Stimulated activated naive CD8-positive, alpha-beta T cell treated with anti-CD3 and anti-CD28 coated beads, Interleukin-15, Interleukin-2, amounts not matched to agents 100 U/mL and 50 U/mL, for 24 hours (primary cell): ENCODE measurements at regions not wholly inside any gene's neighbourhood (a gene's known extent, or its start where the extent isn't known, plus 50 kb on each side); places are given as distances from the start of the nearest gene placed in this dataset.

Source experiments
- ATAC-seq: fragments of 150-1000 bp; cut with Tn5 transposase; one replicate; pipeline ENCODE4 v1.10.0; 2021
- DNase-seq: peaks from one replicate; pipeline ENCODE4 v3.0.0; 2021

DNA sequence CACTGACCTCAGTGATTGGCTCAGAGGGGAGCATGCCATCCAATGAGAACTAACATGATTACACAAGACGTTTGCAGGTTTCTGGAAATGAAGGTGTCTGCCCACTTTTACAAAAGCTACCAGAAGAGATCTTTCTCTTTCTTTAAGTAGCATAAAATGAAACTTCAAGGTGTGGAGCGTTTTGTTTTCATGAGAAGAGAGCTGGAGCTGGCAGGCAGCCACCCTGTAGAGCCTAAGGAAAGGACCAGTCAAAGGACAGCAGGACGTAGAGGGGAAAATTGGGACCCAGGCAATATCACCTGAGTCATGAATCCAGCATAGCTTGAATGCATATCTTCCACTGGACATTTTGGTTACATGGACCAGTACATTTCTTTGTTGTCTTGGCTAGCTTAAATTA lies 331.0 kb downstream of the EPHA4 start:
- ATAC-seq = no peak
- DNase-seq = no peak

DNA sequence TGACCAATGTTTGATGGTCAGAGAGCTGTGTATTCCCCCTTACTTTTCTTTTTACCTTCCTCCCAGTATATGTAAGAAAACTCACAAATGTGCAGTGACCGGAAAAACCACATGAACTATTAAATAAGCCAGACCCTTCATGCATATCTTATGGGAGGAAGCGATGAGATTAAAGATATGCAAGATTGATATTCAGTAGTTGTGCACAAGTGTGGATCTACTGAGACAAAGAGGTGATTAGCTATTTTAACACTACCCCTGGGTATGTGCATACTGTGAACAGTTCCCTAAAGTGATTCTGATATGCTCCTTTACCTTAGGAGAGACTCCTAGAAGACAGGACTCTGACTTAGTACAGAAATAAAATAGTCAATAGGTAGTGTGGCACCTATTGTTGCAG lies 328.3 kb downstream of the EPHA4 start:
- DNase-seq (no peak), ATAC-seq (no peak)

DNA sequence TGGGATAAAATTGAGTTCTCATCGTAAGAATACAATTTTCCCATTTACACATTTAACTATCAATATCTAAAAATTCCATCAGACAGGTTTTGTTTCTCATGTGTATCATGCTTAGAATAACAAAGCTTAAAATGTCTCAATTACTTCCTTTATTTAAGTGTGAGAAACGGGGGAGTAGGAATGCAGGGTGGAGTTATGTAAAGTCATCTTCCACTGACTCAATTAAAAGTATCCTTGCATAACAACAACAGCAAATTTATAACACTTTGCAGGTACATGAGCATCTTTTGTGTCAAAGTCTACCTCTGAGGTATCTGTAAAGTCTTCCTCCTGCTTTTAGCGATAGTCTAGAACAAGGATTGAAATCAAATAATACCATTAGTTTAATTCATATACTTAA lies 327.1 kb downstream of the EPHA4 start:
- ATAC-seq (no peak), DNase-seq (no peak)

DNA sequence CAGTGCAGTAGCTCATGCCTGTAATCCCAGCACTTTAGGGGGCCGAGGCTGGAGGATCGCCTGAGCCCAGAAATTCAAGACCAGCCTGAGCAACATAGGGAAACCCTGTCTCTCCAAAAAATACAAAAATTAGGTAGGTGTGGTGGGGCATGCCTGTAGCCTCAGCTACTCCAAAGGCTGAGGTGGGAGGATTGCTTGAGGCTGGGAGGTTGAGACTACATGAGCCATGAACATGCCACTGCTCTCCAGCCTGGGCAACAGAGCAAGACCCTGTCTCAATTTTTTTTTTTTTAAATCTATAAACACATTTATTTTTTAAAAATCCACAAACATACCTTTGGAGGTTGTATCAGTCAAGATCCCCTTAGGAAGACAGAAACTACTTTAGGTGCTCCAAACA lies 326.3 kb downstream of the EPHA4 start:
- no peak for ATAC-seq

DNA sequence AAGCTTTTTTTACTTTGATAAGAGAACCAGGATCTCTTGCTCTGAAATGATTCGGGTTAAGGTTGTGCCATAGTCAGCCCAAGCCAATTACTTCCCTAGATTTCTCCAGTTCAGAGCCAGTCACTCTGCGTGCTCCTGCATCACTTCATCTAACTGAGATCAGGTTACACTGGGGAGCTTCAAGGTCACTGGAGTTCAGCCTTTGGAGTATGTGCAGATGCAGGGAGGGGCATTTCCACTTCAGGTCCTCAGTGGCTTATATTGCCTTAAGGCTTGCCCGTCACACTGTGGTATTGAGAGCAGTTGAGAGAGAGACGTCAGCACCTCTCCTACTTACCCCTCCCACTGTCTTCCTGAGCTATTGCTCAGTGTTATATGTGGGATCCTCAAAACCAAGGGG lies 317.8 kb downstream of the EPHA4 start:
- ATAC-seq (no peak), DNase-seq (no peak)

More for the DNA sequence above, 326.3 kb downstream of the EPHA4 start:
- DNase-seq = no peak

DNA sequence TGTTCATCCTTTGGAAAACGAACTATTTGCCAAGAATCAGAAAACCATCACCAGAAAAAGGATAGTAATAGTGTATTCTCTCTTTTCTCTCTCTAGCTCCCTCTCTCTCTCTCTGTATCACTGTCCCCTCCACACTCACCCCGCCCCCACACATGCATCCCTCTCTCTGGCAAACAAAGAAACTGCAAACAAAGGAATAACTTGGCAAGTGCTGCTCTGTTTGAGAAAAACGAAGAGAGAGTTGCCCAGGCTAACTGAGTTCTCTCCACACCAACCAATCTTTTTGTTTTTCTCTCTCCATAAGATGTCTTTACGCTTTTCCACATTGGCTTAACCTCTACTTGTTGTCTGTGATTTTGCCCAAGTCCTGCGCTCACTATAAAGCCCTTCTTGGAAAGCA lies 316.2 kb downstream of the EPHA4 start:
- ATAC-seq = no peak
- no peak for DNase-seq

DNA sequence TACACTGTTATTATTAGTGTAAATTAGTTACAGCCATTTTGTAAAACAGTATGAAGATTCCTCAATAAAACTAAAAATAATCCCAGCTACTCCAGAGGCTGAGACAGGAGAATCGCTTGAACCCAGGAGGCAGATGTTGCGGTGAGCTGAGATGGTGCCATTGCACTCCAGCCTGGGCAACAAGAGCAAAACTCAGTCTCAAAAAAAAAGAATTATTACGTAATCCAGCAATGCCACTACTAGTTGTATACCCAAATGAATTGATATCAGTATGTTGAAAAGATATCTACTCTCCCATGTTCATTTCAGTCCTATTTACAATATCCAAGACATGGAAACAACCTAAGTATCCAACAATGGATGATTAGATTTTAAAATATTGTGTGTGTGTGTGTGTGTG lies 313.6 kb downstream of the EPHA4 start:
- ATAC-seq (no peak), DNase-seq (no peak)

DNA sequence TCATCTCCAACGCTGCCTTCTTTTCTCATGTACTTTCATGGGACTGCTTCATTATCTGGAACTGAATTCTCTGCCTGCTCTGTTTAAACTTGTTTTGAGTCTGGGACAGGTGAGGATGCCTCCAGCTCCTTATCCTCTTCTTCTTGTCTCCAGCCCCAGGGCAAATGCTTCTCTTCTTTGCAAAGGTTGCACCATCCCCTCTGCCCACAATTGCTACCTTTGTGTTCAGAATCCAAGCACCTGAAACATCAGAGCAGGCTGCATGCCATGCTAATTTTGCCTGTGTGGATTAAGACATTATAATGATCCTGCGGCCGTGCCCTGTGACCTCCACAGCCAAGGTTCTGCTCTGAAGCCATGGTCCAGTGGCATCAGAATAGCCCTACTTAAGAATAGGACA lies 309.5 kb downstream of the EPHA4 start:
- ATAC-seq (no peak), DNase-seq (no peak)

DNA sequence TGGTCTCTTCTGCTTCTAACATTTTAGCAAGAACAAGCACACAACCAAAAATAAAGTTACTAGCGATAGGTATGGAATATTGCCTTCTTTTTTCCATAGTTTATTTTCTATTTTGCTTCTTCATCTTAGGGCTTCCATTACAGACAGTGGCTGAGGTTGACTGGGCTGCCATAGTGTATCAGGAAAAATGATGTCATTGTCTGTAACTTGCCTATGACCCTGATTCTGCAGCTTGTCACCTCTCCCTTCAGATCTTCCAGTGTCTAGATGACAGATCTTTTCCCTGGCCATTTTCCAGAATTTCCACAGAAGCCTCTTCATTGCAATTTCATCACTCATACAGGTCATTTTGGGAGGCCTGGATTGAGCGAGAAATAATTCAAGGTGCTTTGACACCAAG lies 308.5 kb downstream of the EPHA4 start:
- ATAC-seq (no peak), DNase-seq (no peak)

DNA sequence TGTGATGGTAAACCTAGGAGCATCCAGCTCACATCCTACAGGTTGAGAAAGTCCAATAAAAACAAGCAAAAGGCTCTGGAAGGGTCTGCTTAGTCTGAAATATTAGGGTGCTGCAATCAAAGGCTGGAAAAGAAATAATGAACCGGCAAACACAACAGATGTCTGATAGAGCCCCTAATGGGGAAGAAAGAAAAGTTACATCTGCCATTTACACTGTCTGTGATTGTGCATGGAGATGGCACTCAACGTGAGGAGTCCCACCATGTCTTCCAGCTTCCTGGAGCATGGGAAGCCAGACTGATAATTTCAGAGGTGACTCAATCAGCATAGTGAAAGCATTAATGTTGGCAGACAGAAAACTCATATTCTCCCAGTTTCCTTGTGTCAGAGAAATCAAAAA lies 307.8 kb downstream of the EPHA4 start:
- ATAC-seq (no peak), DNase-seq (no peak)

DNA sequence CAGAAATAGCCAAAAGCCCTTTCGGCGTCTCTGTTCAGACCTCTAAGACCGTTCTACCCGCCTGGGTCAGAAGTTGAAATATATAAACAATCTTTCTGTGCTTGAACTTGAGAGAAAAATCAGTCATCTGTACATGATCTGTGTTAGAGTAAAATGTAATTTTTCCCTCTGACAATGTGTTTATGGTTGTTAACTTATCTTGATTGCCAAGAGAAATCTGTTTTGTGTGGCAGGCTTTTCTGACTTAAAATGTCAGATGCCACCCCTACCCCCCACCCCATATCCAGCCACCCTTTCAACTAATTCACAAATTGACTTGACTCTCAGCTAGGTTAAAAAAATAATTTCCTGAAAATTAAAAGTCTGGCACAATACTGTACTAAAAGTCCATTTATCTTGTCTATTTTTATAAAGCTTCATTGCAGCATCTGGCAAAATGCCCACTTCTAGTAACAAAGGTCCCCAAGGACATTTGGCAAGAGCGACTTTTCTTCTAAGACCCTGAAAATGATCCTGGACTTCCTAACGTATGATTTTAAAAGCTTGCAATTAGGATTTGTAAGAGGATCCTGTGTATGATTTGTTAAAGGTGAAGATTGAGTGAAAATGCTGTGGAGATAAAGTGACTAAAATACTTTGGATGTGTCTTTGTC lies 304.2 kb downstream of the EPHA4 start:
- DNase-seq = no peak
- ATAC-seq = no peak

DNA sequence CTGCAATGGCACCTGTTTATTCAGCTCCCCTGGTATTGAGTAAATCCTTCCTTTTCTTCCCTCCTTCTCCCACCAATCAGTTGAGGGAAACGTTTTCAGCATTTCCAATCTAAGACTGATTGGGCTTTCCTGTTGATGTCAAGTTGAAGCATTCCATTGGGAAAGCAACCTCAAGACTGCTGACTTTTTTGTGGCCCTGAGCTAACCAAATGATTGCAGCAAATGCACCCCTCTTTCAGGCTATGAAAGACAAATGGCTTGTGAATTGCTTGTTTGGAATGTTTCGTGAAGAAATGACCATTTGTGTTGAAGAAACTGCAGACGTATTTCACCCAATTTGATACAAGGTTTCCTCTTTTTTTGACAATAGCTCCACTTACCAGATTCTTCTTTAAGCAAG lies 303.5 kb downstream of the EPHA4 start:
- DNase-seq (no peak), ATAC-seq (no peak)

DNA sequence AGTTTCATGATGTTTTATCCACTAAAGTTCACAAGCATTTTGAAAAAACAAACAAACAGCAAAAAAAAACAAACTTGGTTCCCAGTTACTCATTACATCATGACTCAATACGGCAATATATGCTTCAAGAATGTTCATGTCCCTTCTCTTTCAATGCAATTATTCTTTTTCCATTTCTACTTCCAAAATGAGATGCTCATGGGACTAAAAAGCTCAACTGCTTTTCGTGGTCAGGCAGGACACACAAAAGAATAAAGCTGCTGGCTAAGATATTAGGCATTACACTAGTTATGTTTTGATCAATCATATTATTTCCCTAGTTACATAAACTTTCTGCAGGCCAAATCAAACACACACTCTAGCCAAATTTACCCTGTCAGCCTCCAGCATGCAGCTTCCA lies 301.3 kb downstream of the EPHA4 start:
- DNase-seq = no peak
- no peak for ATAC-seq

DNA sequence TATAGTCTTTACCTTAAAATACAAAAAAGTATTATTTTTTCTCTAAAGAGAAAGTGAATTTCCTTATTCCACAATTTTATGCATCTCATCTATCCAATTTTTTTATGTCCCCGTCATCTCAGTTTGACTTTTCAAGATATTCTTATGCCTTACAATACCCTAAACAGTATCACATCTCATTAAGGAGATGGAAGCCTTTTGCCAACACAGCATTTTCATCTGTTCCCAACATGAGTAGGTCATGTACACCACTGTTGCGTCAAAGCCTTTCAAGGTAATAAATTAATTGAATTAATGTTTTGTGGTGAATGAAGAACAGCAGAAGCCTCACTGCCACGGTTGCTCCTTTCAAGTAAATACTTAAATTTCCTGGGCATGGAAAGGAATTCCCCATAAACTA lies 299.4 kb downstream of the EPHA4 start:
- no peak for ATAC-seq
- no peak for DNase-seq

DNA sequence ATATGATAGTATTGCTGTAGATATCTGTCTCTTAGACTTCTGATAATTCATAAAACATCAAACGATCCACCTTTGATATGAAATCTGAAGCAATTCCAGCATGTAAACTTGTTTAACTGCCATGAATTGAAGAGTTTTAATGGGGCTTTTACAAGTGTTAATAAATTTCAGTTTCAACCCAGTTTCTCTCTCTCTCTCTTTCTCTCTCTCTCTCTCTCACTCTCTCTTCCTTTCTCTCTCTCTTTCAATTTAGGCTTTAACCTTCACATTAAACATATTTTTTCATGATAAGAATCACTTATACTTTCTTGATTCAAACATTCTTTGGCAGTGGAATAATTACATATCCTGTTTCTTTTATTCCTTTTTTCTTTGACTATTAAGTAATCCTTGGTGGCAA lies 296.1 kb downstream of the EPHA4 start:
- DNase-seq (no peak), ATAC-seq (no peak)

DNA sequence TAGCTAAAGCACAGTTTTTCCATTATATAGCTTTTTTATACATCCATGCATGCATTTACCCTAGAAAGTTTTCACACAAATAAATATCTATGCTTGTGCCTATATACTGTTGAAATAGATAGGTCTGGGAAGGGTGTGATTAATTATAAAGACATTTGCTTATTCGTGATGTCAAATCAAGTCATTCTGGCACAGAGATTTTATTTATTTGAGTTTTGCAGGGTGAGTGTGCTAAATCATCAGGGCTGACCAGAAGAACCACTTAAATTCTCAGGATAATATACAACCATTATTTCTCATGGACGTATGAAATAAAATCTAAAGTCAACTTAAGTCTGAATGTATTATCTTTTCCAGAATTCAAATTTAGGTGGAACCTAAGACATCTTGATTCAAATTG lies 295.5 kb downstream of the EPHA4 start:
- DNase-seq (no peak), ATAC-seq (no peak)

DNA sequence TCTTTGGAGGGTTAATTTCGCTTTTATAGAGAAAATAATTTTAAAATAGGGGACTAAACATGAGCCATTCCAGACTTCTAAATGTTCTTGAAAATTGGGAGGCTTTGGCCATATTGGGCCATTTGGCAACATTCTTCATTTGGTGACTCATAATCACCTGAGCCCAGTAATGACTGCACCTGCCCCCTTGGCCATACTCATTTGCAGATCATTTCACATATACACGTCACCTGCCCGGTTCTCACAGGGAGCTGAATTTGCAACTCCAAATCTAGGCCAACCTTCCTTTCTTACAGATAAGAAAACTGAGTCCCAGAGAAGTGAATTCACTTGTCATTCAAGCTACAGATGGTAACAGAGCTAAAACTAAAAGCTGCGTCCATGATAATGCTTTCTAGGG lies 289.7 kb downstream of the EPHA4 start:
- no peak for ATAC-seq
- DNase-seq = no peak

DNA sequence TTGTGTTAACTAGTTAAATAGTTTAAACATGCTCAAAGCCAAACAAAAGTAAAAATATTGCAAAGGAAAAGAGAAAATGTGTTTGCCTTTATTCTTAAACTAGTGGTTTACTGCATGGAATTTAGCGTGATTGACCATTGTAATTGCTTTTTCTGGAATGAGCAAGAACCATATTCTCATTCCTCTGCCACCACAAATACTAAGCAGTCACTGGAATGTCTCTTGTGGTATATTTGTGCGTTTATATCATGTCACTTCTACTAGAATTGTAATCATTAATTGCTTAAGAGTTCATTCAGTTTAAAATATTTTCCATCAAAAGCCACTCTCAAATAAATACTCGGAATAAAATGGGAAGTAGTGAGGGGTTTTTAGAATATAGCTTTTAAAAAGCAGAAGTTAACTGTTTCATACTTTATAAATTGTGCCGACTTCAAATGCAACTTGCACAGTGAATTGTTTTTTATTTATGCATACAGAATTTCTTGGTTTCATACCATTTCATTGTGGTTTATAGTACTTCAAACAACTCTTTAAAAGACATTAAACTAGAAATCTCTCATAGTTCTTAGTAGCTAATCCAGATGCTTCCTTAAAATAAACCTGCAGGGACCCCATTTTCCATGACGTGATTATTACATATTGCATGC lies 288.1 kb downstream of the EPHA4 start:
- ATAC-seq (no peak), DNase-seq (no peak)

DNA sequence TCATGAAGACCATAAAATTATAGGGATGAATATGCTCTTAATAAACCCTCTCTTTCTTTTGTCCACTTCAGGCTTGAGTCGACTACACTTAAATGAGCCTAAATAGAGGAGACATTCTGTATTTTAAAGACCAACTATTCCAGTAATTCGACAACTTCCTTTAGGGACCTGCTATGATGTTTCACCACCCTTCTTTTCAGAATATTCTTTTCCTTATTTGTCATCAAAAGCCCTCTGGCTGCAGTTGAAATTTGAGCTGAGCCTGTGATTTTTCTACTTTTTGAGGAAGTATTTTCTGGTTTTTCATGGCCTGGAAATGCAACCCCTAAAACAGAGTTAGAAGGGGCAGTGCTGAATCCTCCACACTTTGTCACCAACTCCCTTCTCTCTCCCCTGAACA lies 287.0 kb downstream of the EPHA4 start:
- ATAC-seq (no peak), DNase-seq (no peak)

DNA sequence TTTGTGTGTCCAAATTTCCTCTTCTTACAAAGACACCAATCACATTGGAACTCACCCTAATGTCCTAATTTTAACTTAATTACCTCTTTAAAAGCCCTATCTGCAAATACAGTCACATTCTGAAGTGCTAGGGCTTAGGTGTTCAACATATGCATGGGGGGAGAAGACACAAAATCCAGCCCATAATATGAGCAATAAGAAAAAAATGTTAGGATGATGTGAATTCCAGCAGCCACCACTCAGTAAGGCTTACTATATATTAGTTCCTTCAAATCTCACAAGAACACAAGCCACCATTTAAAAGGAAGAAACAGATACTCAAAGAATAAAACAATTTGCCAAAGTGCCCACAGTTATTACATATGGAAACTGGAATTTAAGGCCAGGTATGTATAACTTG lies 285.7 kb downstream of the EPHA4 start:
- ATAC-seq (no peak), DNase-seq (no peak)

DNA sequence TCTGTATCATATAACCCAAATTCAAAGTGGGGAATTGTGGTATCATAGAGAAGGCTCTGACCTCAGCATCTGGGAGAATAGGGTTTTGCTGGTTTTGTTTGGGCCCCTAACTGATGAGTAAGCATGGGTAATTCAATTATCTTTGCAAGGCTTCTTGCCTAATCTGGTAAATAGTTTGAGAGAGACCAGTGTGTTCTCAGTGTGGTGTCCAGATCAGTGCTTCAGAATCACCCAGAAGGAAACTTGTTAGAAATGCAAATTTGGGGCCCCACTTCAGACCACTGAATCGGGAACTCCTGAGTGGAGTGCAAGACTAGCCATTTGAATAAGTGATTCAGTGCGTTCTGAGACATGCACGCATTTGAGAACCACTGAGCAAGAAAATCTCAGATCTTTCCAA lies 282.7 kb downstream of the EPHA4 start:
- ATAC-seq (no peak), DNase-seq (no peak)

DNA sequence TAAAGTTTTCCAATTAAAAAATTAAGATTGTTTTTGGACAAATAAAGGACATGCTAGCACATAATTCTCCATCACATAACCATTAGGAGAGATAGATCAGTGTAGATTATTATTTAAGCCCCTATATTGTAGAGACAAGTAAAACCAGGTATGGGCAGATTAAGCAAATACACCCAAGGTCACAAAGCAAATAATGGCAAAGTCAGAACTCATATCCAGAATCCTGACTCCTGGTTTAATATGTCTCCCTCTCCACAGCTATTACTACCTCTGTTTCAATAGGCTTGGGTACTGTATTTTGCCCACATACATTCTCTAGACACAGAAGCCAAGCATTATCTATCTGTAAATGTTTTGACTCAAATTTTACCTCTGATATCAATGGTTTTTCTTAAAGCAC lies 282.3 kb downstream of the EPHA4 start:
- DNase-seq (no peak), ATAC-seq (no peak)

DNA sequence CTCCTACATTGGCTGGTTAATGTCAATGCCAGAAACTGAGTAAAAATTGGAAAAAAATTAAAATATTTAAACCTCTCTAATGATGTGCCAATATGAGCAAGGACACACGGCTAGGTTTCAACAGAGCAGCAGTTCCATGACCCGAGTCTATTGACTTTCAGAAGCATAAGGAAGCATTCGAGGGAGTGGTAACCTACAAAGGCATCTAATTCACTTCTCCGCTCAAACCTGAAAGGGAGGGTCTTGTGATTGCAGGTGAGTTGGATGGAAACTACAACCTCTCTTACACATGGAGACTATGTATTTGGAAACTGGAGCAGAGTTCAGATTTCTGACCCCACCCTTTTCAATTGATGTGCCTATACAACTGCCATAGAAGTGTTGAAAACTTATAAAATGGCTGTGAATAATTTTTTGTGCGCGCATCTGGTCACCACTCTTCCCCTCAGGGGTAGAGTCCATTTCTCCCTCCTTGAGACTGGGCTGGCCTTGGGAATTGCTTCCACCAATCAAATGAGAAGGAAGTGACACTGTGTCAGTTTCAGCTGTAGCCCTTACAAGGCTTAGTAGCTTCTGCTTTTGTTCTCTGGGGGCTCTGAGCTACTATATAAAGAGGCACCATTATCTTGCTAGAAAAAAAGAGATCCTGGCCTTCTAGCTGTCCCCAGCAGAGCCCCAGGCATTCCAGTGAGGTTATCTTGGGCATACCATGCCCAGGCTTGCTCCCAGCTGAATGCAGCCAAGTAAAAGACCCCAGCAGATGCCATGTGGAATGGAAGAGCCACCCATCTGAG lies 278.0 kb downstream of the EPHA4 start:
- DNase-seq (no peak), ATAC-seq (no peak)

DNA sequence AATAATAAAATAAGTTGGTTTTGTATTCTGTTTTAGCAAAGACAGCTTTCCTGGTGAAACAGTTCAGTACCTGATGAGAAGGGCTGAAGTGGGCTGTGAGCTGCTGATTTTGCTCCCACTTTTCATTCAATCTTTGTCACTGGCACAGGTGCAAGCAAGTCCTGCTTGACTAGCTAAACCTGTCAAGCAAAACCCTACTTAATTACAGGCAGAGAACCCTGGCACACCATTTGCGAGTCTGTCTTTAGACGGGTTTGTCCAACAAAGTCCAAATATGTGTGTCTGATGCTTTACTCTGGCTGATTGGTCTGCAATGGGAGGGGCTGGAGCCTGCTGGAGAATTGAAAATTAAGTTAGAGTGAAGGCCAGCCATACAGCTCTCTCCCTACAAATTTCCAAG lies 267.2 kb downstream of the EPHA4 start:
- ATAC-seq = no peak
- DNase-seq = no peak
